Liver (tissue), 8 donors: ENCODE measurements at regions not wholly inside any gene's neighbourhood (a gene's known extent, or its start where the extent isn't known, plus 50 kb on each side); places are given as distances from the start of the nearest gene placed in this dataset.

Experiments used
- DNase-seq: peaks from one replicate; pipeline ENCODE4 v3.0.0-alpha.2; 2017; ENCODE audit warnings: low spot score
- H3K27ac ChIP-seq, 2 donors: one replicate each; pipeline ENCODE4 v1.7.0; 2013; ENCODE audit warnings: inconsistent platforms in 2 of 2, low read length in 2 of 2, control low read depth in 1 of 2, low read depth in 1 of 2, mild to moderate bottlenecking in 1 of 2
- H3K27me3 ChIP-seq, 4 donors: one replicate each; pipeline versions ENCODE4 v1.6.1 to v1.7.0; 2013; ENCODE audit warnings: low read length in 3 of 4, inconsistent platforms in 1 of 4, mild to moderate bottlenecking in 1 of 4, moderate library complexity in 1 of 4; ENCODE audit not compliant: control insufficient read depth in 4 of 4, insufficient read depth in 4 of 4
- H3K36me3 ChIP-seq, 4 donors: one replicate each; pipeline versions ENCODE4 v1.6.1 to v1.7.0; 2013; ENCODE audit warnings: low read length in 3 of 4, mild to moderate bottlenecking in 3 of 4, low read depth in 1 of 4, moderate library complexity in 1 of 4; ENCODE audit not compliant: control insufficient read depth in 4 of 4, insufficient read depth in 3 of 4
- H3K4me1 ChIP-seq, 4 donors: one replicate each; pipeline versions ENCODE4 v1.6.1 to v1.7.0; 2013; ENCODE audit warnings: low read length in 3 of 4, mild to moderate bottlenecking in 3 of 4, moderate library complexity in 1 of 4; ENCODE audit not compliant: control insufficient read depth in 4 of 4, insufficient read depth in 4 of 4
- H3K4me3 ChIP-seq, 3 donors: one replicate each; pipeline versions ENCODE4 v1.6.1 to v1.7.0; 2013; ENCODE audit warnings: low read length in 3 of 3, control low read depth in 1 of 3, low read depth in 1 of 3, mild to moderate bottlenecking in 1 of 3
- H3K9ac ChIP-seq, 2 donors: one replicate each; pipeline ENCODE4 v1.7.0; 2013; ENCODE audit warnings: low read length in 2 of 2, mild to moderate bottlenecking in 2 of 2, moderate library complexity in 2 of 2, control low read depth in 1 of 2, low read depth in 1 of 2
- H3K9me3 ChIP-seq, 4 donors: one replicate each; pipeline versions ENCODE4 v1.6.1 to v1.7.0; 2013; ENCODE audit warnings: low read length in 3 of 4; ENCODE audit not compliant: control insufficient read depth in 4 of 4
- EGR1 ChIP-seq, 2 donors: IDR thresholded peaks; 2 replicates each; pipeline ENCODE4 v1.6.1; 2016 to 2018; ENCODE audit warnings: antibody characterized with exemption in 2 of 2, low read depth in 2 of 2
- FOXA1 ChIP-seq: IDR thresholded peaks from 2 replicates; pipeline ENCODE4 v1.6.1; 2016; ENCODE audit warnings: antibody characterized with exemption
- GABPA ChIP-seq, 2 donors: IDR thresholded peaks in 1 of 2; conservative IDR thresholded peaks in 1 of 2; 2 replicates each; pipeline ENCODE4 v1.6.1; 2016; ENCODE audit warnings: antibody characterized with exemption in 2 of 2, mild to moderate bottlenecking in 1 of 2, moderate library complexity in 1 of 2
- HNF4A ChIP-seq, 2 donors: conservative IDR thresholded peaks; 2 replicates each; pipeline ENCODE4 v1.6.1; 2016; ENCODE audit warnings: antibody characterized with exemption in 2 of 2, mild to moderate bottlenecking in 2 of 2
- HNF4G ChIP-seq: IDR thresholded peaks from 2 replicates; pipeline ENCODE4 v1.6.1; 2016; ENCODE audit warnings: antibody characterized with exemption
- JUND ChIP-seq, 2 donors: IDR thresholded peaks; 2 replicates each; pipeline ENCODE4 v1.6.1; 2016; ENCODE audit warnings: antibody characterized with exemption in 2 of 2
- NR2F2 ChIP-seq: IDR thresholded peaks from 2 replicates; pipeline ENCODE4 v1.6.1; 2016; ENCODE audit warnings: antibody characterized with exemption
- RAD21 ChIP-seq, 2 donors: IDR thresholded peaks; 2 replicates each; pipeline ENCODE4 v1.6.1; 2016; ENCODE audit warnings: antibody characterized with exemption in 2 of 2, mild to moderate bottlenecking in 2 of 2
- RXRA ChIP-seq, 2 donors: IDR thresholded peaks; 2 replicates each; pipeline ENCODE4 v1.6.1; 2017 to 2018; ENCODE audit warnings: antibody characterized with exemption in 2 of 2, mild to moderate bottlenecking in 1 of 2
- SP1 ChIP-seq: IDR thresholded peaks from 2 replicates; pipeline ENCODE4 v1.6.1; 2018; ENCODE audit warnings: antibody characterized with exemption, mild to moderate bottlenecking
- TAF1 ChIP-seq: conservative IDR thresholded peaks from 2 replicates; pipeline ENCODE4 v1.6.1; 2016; ENCODE audit warnings: antibody characterized with exemption, mild to moderate bottlenecking
- YY1 ChIP-seq: IDR thresholded peaks from 2 replicates; pipeline ENCODE4 v1.6.1; 2016; ENCODE audit warnings: antibody characterized with exemption, mild to moderate bottlenecking
- WGBS: extraction: QIAGEN DNeasy Blood & Tissue Kit; methylation state at CpG from one replicate; pipeline ENCODE4 v1.1.7; 2013; 5-methylcytosine and 5-hydroxymethylcytosine counted together
- TF ChIP-seq, protein P1 (sequence below): IDR thresholded peaks from 2 replicates; pipeline ENCODE4 v1.6.1; 2016; ENCODE audit warnings: antibody characterized with exemption
- TF ChIP-seq, protein P2 (sequence below): fragments of 150-350 bp; IDR thresholded peaks from 2 replicates; pipeline ENCODE4 v1.5.1; 2017; ENCODE audit warnings: improper control_type of control experiment, low read depth, low read length; ENCODE audit not compliant: missing input control
- TF ChIP-seq, protein P3 (sequence below): IDR thresholded peaks from 2 replicates; pipeline ENCODE4 v1.6.1; 2016; ENCODE audit warnings: antibody characterized with exemption, mild to moderate bottlenecking
- TF ChIP-seq, protein P4 (sequence below): IDR thresholded peaks from 2 replicates; pipeline ENCODE4 v1.6.1; 2016; ENCODE audit warnings: antibody characterized with exemption
- TF ChIP-seq, protein P5 (sequence below): IDR thresholded peaks from 2 replicates; pipeline ENCODE4 v1.6.1; 2016; ENCODE audit warnings: antibody characterized with exemption
- donor health status: healthy.
- donor health status: healthy.
- donor health status: healthy.
- donor health status: healthy.
- donor health status: healthy.

DNA sequence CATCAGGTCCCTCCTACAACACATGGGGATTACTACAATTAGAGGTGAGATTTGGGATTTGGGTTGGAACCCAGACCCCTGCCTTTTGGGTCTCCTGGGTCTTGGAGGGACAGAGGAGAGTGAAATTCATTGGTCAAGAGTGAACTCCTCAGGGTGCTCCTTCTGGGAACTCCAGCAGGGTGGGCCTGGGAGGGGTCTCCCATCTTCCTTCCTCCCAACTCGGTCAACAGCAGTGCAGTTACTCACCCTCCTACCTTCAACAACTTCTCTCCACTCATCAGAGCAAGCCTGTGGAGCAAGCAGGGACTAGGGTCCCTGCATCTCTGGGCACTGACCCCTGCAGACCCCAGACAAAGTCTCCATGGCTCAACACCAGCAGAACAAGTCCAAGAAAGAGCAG lies 89.3 kb upstream of the TMPRSS2 start:
- Histone ChIP-seq H3K4me1 (no peaks in the 10 kb centered on the region), H3K27ac (no peak overlapping the region), H3K36me3 (no peaks in the 10 kb centered on the region), H3K27me3 (no peaks in the 10 kb centered on the region), H3K4me3 (no peak overlapping the region), H3K9me3 (no peaks in the 10 kb centered on the region), H3K9ac (no peak overlapping the region)
- WGBS, result 94% methylated on average over 1 of the region's 1 CpG
- DNase-seq, result no peak
- TF ChIP-seq TAF1, result no peak
- TF ChIP-seq, protein P1, sequence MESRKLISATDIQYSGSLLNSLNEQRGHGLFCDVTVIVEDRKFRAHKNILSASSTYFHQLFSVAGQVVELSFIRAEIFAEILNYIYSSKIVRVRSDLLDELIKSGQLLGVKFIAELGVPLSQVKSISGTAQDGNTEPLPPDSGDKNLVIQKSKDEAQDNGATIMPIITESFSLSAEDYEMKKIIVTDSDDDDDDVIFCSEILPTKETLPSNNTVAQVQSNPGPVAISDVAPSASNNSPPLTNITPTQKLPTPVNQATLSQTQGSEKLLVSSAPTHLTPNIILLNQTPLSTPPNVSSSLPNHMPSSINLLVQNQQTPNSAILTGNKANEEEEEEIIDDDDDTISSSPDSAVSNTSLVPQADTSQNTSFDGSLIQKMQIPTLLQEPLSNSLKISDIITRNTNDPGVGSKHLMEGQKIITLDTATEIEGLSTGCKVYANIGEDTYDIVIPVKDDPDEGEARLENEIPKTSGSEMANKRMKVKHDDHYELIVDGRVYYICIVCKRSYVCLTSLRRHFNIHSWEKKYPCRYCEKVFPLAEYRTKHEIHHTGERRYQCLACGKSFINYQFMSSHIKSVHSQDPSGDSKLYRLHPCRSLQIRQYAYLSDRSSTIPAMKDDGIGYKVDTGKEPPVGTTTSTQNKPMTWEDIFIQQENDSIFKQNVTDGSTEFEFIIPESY, result no peak
- no peak for TF ChIP-seq RAD21 (IDR thresholded peaks at IDR 0.05)
- TF ChIP-seq SP1, result no peak
- TF ChIP-seq, protein P2, sequence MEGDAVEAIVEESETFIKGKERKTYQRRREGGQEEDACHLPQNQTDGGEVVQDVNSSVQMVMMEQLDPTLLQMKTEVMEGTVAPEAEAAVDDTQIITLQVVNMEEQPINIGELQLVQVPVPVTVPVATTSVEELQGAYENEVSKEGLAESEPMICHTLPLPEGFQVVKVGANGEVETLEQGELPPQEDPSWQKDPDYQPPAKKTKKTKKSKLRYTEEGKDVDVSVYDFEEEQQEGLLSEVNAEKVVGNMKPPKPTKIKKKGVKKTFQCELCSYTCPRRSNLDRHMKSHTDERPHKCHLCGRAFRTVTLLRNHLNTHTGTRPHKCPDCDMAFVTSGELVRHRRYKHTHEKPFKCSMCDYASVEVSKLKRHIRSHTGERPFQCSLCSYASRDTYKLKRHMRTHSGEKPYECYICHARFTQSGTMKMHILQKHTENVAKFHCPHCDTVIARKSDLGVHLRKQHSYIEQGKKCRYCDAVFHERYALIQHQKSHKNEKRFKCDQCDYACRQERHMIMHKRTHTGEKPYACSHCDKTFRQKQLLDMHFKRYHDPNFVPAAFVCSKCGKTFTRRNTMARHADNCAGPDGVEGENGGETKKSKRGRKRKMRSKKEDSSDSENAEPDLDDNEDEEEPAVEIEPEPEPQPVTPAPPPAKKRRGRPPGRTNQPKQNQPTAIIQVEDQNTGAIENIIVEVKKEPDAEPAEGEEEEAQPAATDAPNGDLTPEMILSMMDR, result no peak
- no peak for TF ChIP-seq JUND (IDR thresholded peaks at IDR 0.05)
- TF ChIP-seq FOXA1, result no peak
- TF ChIP-seq RXRA (IDR thresholded peaks at IDR 0.05), result no peak
- no peak for TF ChIP-seq GABPA (IDR thresholded peaks at IDR 0.05 in 1 of 2, conservative IDR thresholded peaks at IDR 0.05 in 1 of 2)
- TF ChIP-seq YY1, result no peak
- TF ChIP-seq EGR1 (IDR thresholded peaks at IDR 0.05; ENCODE audit: low read depth in 2 of 2), result no peak
- no peak for TF ChIP-seq HNF4G
- TF ChIP-seq, protein P3, sequence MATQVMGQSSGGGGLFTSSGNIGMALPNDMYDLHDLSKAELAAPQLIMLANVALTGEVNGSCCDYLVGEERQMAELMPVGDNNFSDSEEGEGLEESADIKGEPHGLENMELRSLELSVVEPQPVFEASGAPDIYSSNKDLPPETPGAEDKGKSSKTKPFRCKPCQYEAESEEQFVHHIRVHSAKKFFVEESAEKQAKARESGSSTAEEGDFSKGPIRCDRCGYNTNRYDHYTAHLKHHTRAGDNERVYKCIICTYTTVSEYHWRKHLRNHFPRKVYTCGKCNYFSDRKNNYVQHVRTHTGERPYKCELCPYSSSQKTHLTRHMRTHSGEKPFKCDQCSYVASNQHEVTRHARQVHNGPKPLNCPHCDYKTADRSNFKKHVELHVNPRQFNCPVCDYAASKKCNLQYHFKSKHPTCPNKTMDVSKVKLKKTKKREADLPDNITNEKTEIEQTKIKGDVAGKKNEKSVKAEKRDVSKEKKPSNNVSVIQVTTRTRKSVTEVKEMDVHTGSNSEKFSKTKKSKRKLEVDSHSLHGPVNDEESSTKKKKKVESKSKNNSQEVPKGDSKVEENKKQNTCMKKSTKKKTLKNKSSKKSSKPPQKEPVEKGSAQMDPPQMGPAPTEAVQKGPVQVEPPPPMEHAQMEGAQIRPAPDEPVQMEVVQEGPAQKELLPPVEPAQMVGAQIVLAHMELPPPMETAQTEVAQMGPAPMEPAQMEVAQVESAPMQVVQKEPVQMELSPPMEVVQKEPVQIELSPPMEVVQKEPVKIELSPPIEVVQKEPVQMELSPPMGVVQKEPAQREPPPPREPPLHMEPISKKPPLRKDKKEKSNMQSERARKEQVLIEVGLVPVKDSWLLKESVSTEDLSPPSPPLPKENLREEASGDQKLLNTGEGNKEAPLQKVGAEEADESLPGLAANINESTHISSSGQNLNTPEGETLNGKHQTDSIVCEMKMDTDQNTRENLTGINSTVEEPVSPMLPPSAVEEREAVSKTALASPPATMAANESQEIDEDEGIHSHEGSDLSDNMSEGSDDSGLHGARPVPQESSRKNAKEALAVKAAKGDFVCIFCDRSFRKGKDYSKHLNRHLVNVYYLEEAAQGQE, result no peak
- TF ChIP-seq, protein P4, sequence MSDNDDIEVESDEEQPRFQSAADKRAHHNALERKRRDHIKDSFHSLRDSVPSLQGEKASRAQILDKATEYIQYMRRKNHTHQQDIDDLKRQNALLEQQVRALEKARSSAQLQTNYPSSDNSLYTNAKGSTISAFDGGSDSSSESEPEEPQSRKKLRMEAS, result no peak
- TF ChIP-seq HNF4A (conservative IDR thresholded peaks at IDR 0.05), result no peak
- TF ChIP-seq, protein P5, sequence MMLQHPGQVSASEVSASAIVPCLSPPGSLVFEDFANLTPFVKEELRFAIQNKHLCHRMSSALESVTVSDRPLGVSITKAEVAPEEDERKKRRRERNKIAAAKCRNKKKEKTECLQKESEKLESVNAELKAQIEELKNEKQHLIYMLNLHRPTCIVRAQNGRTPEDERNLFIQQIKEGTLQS, result no peak
- no peak for TF ChIP-seq NR2F2
